ENCODE measurements at regions not wholly inside any gene's neighbourhood (a gene's known extent, or its start where the extent isn't known, plus 50 kb on each side); places are given as distances from the start of the nearest gene placed in this dataset.

DNA sequence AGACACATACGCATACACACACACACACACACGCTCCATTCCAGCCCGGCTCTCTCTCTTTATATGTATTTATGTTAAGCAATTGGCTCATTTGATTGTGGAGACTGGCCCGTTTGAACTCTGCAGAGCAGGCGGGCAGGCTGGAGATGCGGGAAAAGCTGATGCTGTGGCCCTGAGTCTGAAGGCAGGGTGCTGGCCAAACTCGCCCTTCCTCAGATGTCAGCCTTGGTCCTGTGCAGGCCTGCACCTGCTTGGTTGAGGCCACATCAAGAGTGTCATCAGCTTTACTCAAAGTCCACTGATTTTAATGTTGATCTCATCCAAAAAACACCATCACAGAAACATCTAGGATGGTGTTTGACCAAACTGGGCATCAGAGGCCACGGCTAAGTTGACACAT is 569.3 kb downstream of the TBC1D22A start:
- TF ChIP-seq CTCF (IDR thresholded peaks at IDR 0.05) (no peak), POLR2A (IDR thresholded peaks at IDR 0.05) (no peak)

All from esophagus squamous epithelium (tissue), 4 donors.